HG02623 (cell line): ENCODE measurements at regions not wholly inside any gene's neighbourhood (a gene's known extent, or its start where the extent isn't known, plus 50 kb on each side); places are given as distances from the start of the nearest gene placed in this dataset.
A peak's percentile ranks its signal among the peaks of the same experiment; 100 is the strongest.
"Not testable (repeated sequence)": the region's sequence is repeated elsewhere in the genome, so short reads cannot be mapped to it uniquely, and the experiment has no call there.

Experiments used
- ATAC-seq: cut with Tn5 transposase; IDR thresholded peaks from one replicate; pipeline ENCODE4 v1.9.1; 2021; ENCODE audit warnings: moderate library complexity; ENCODE audit not compliant: unreplicated experiment

DNA sequence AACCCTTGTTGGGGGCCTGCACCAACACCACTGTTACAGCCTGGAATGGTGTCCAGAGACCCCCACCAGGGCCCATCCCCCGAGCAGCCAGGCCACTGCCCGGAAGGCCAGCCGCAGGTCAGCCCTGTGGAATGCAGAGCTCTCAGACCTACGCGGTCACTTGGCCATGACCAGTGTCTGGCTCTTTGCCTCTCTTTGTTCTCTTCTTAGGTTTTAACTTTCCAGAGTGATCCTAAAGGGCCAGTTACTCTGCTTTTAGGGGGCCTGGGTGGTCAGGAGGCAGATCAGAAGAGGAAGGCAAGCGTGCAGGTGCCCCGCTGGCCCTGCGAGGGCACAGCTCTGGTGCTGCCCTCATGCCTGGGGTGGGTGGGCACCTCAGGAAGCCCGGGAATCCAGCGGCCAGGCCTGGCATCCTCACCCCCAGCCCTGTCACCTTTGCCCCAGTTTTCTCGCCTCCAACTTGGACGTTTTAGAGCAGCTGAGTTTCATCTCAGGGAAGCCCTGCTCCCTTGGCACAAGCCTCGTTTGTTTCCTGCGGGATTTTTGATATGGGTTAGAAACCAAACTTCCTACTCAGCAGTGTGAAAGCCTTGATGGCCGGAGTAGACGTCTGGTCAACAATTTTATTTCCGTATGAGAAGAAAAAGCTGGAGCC, 62.5 kb upstream of the CHST15 start:
- no peak for ATAC-seq

- peak; percentile 81 for ATAC-seq
These were observed 59.8 kb upstream of the CHST15 start for GRCh38 chr10:124153023-124153826.

GRCh38 chr10:124152139-124153022, 59.0 kb upstream of the CHST15 start:
- no peak for ATAC-seq

DNA sequence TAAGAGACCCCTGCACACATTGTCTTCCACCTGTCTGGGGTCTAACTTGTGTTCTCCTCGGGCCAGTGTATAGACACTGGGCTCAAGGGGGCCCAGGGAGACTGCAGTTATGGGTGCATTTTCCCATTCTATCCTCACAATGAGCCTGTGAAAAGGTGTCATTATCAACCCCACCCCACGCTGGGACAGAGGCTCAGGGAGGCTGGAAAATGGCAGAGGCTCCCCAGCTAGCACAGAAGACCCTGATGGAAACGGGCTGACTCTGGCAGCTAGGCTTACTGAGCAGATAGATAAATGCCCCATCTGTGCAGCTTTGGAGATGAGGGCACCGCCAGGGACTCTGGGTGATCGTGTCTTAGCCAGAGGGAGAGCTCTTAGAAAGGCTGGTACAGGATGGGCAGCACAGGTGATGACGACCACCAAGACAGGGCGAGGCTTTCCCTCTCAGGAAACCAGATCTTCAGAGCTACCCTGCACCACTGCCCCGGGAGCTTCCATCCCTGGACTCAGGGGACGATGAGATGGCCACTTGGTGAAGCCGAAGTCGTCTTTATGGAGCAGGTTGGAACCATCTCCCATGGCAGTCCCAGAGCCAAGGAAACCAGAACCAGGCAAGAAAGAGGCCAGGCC, 58.2 kb upstream of the CHST15 start:
- no peak for ATAC-seq

DNA sequence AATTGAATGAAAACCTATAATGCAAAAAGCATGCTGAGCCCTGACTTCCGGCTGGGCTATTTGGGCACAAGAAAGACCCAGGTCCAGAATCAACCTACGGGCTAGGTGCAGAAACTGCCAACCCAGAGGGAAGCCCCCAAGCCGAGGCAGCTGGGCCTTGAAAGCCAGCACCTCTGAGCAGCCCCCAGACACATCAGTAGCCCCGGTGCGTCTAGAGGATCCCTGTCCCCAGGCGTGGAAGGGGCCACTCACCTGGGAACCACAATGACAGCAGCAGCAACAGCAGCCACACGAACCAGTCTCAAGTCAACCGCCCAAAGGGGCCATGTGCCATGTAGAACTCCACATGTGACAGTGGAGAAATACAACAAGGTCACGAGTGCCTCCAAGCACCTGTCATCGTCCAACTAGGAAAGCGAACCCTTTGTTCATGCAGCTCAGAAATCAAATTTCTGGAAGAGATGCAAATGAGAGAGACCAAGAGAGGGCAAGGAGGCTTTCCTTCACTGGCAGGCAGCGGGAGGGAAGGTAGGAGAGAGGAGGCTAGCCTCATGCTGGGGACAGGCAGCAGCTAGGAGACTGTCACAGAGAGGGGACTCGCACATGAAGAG, 57.5 kb upstream of the CHST15 start:
- no peak for ATAC-seq

DNA sequence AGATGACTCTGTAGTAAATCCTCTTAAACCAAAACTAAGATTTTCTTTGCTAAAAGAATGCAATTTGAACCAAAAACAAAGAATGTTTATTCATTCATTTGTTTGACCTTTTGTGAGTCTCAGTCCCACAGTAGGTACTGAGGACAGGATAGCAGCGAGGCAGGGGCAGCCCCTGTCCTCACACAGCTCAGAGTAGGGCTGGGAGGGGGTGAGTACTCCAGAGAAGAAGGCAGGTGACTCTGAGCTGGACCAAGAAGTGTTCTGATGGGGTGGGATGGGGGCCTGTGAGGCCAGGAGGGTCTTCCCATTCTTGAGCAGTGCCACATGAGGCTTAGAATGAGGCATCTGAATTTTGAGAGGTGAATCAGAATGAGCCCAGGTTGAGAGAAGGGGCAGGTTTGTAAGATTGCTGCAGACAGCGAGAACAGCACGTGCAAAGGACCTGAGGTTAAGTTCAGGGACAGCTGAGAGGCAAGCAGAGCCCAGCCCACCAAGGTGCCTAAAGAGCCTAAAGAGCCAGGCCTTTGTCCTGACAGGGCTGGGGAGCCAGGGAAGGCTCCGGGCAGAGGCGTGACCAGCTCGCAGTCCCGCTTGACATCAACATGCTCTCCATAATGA, 56.9 kb upstream of the CHST15 start:
- no peak for ATAC-seq

- ATAC-seq: no peak
These were observed 56.0 kb upstream of the CHST15 start for GRCh38 chr10:124149189-124150042.

- not testable (repeated sequence) for ATAC-seq
These were observed 55.3 kb upstream of the CHST15 start for GRCh38 chr10:124148509-124149188.

DNA sequence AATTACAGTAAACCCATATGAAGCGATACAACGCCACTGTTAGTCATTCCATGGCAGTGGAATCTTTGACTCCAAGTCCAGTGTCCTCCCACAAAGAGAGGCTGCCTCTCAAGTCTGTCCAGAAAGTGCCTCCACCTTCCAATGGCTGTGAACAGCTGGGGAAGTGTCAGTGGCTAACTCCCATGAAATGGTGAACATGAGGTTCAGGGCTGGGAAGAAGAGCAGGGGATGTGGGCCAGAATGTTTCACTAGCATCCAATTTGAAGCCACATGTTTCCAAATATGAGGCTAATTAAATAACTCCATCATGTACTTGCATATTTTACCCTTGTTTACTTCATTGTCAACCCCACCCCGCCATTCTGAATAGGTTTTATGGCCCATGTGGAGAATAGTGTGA, 53.1 kb upstream of the CHST15 start:
- no peak for ATAC-seq

DNA sequence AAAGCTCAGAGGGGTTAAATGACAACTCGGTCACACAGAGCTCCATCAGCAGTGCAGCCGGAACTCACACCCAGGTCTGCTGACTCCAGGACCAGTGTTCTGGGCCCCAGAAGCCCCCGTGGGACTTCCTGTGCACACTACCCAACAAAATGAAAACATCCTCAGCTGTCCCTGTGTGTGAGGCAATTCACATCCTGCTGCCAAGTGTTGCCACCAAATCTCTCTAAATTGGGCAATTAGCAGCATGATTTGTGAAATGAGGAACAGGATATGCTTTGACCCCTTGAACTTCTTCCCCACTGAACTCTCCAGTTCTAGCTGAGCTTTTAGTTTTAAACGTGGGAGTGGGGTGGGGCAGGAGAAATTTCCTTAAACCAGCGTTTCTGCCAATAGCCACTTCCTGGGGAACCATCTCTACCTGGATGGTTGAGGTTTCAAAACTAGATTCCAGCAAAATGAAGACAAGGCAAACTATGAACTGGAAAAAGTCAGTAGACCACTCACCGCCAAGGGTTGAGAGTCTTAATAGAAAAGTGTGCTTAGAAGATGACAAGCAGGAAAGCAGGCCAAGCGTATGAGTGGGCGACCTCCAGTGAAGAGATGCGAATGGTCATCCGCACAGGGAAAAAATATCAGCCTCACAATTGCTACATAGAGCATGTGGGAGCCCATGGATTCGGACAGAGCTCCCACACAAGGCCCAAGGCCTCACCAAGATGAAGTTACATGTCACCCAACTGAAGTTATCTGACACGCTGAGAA, 51.9 kb upstream of the CHST15 start:
- ATAC-seq: no peak

DNA sequence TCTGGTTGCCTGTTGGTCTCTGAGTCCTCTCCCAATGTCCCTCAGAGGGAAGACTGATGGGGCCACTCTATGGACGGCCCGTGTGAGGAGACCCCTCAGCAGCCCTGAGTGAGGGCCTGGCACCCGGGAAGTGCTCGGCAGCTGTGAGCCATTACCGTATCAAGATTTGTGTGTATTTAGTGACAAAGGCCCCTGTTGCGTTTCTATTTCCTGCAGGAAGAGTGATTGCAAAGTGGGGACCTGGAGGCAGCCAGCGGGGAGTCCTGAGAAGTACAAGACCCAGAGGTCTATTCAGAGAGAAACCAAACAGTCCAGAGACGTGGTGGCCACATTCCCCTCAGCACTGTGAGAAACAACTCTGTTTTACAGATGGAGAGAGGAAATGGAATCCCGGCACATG, 51.1 kb upstream of the CHST15 start:
- ATAC-seq: no peak

DNA sequence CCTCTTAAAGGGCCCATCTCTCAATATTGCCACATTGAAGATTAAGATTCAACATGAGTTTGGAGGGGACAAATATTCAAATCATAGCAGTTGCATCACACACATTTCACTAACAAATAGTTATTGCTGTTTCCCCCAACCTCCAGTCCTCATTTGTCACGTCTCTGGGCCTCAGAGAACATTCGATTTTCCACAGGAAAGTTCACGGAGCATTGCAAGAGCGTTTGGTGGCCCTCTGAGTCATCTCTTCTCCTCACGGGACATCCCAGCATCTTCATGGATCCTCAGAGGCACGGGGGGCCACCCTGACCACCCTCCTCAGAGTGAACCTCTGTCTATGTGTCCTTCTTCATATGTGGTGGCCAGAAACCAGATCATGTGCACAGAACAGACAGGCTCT, 50.3 kb upstream of the CHST15 start:
- no peak for ATAC-seq
